Astrocyte (in vitro differentiated cells and primary cell): ENCODE measurements at regions not wholly inside any gene's neighbourhood (a gene's known extent, or its start where the extent isn't known, plus 50 kb on each side); places are given as distances from the start of the nearest gene placed in this dataset.

Source experiments
- EZH2 ChIP-seq: IDR thresholded peaks from 2 replicates; pipeline ENCODE4 v1.6.1; 2012; ENCODE audit warnings: mild to moderate bottlenecking, low read length, inconsistent platforms; ENCODE audit not compliant: insufficient read depth
- TF ChIP-seq, protein P1 (sequence below): IDR thresholded peaks from 2 replicates; pipeline ENCODE4 v1.5.1; 2011; ENCODE audit warnings: low read depth, mild to moderate bottlenecking, inconsistent platforms, low read length, moderate library complexity; ENCODE audit not compliant: insufficient read depth

DNA sequence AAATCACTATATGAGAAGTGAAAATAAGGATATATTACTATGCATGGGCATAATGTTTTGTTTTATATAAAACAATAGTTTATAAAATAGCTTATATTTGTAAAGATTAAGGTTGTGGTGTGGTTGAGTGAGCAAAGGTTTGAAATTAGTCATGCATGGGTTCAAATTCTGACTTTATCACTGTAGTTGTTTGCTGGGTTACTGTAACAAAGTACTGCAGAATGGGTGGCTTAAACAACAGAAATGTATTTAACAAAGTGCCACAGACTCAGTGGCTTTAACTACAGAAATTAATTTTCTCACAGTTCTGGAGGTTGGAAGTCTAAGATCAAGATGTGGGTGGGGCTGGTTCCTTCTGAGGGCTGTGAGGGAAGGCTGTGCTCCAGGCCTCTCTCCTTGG is 184.8 kb upstream of the THRB start:
- no peak for TF ChIP-seq EZH2
- TF ChIP-seq, protein P1, sequence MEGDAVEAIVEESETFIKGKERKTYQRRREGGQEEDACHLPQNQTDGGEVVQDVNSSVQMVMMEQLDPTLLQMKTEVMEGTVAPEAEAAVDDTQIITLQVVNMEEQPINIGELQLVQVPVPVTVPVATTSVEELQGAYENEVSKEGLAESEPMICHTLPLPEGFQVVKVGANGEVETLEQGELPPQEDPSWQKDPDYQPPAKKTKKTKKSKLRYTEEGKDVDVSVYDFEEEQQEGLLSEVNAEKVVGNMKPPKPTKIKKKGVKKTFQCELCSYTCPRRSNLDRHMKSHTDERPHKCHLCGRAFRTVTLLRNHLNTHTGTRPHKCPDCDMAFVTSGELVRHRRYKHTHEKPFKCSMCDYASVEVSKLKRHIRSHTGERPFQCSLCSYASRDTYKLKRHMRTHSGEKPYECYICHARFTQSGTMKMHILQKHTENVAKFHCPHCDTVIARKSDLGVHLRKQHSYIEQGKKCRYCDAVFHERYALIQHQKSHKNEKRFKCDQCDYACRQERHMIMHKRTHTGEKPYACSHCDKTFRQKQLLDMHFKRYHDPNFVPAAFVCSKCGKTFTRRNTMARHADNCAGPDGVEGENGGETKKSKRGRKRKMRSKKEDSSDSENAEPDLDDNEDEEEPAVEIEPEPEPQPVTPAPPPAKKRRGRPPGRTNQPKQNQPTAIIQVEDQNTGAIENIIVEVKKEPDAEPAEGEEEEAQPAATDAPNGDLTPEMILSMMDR: no peak
